OCI-M1 (cell line): ENCODE measurements at regions not wholly inside any gene's neighbourhood (a gene's known extent, or its start where the extent isn't known, plus 50 kb on each side); places are given as distances from the start of the nearest gene placed in this dataset.
"Not testable (repeated sequence)": the region's sequence is repeated elsewhere in the genome, so short reads cannot be mapped to it uniquely, and the experiment has no call there.

ENCODE experiments used
- DNase-seq: peaks from one replicate; lab custom pipeline; 2025; lab: John Stamatoyannopoulos, UW

GRCh38 chr7:109637428-109637990 is 1067.8 kb downstream of the DNAJB9 start:
- DNase-seq, result no peak

GRCh38 chr7:109638321-109638720 is 1068.6 kb downstream of the DNAJB9 start:
- no peak for DNase-seq

- no peak for DNase-seq
These were observed 1069.9 kb downstream of the DNAJB9 start for GRCh38 chr7:109639561-109639960.

- no peak for DNase-seq
These were observed 1071.8 kb downstream of the DNAJB9 start for GRCh38 chr7:109641445-109641844.

GRCh38 chr7:109646124-109646523 is 1076.5 kb downstream of the DNAJB9 start:
- DNase-seq, result no peak

- DNase-seq, result not testable (repeated sequence)
These were observed 1076.9 kb downstream of the DNAJB9 start for GRCh38 chr7:109646594-109646993.

GRCh38 chr7:109647263-109647662 is 1077.6 kb downstream of the DNAJB9 start:
- not testable (repeated sequence) for DNase-seq

- no peak for DNase-seq
These were observed 1089.6 kb downstream of the DNAJB9 start for GRCh38 chr7:109659261-109659660.

GRCh38 chr7:109660401-109660800 is 1090.7 kb downstream of the DNAJB9 start:
- no peak for DNase-seq

- DNase-seq, result no peak
These were observed 1094.1 kb downstream of the DNAJB9 start for GRCh38 chr7:109663806-109664205.

GRCh38 chr7:109687269-109687668 is 1117.6 kb downstream of the DNAJB9 start:
- not testable (repeated sequence) for DNase-seq

GRCh38 chr7:109692613-109693012 is 1122.9 kb downstream of the DNAJB9 start:
- DNase-seq, result not testable (repeated sequence)

GRCh38 chr7:109694149-109695071 is 1124.7 kb downstream of the DNAJB9 start:
- DNase-seq, result no peak

GRCh38 chr7:109695419-109695818 is 1125.7 kb downstream of the DNAJB9 start:
- DNase-seq, result no peak

- no peak for DNase-seq
These were observed 1127.0 kb downstream of the DNAJB9 start for GRCh38 chr7:109696723-109697122.

- no peak for DNase-seq
These were observed 1130.0 kb downstream of the DNAJB9 start for GRCh38 chr7:109699661-109700060.

- DNase-seq, result no peak
These were observed 1143.7 kb downstream of the DNAJB9 start for GRCh38 chr7:109713366-109713765.

- not testable (repeated sequence) for DNase-seq
These were observed 1149.7 kb downstream of the DNAJB9 start for GRCh38 chr7:109719359-109719758.

- DNase-seq, result no peak
These were observed 1164.9 kb downstream of the DNAJB9 start for GRCh38 chr7:109734601-109735000.

GRCh38 chr7:109735881-109736280 is 1166.2 kb downstream of the DNAJB9 start:
- no peak for DNase-seq

- peak; percentile 51 for DNase-seq
These were observed 1176.2 kb downstream of the DNAJB9 start for GRCh38 chr7:109745677-109746410.

GRCh38 chr7:109751241-109751640 is 1181.6 kb downstream of the DNAJB9 start:
- no peak for DNase-seq

GRCh38 chr7:109752068-109752467 is 1182.4 kb downstream of the DNAJB9 start:
- DNase-seq, result no peak
